SKM-1 treated with dmso at 0.1 percent for 144 hours (cell line): ENCODE measurements at regions not wholly inside any gene's neighbourhood (a gene's known extent, or its start where the extent isn't known, plus 50 kb on each side); places are given as distances from the start of the nearest gene placed in this dataset.
"Not testable (repeated sequence)": the region's sequence is repeated elsewhere in the genome, so short reads cannot be mapped to it uniquely, and the experiment has no call there.

Experiments used
- DNase-seq: peaks from one replicate; lab custom pipeline; 2025; ENCODE audit not compliant: unreplicated experiment; lab: John Stamatoyannopoulos, UW

DNA sequence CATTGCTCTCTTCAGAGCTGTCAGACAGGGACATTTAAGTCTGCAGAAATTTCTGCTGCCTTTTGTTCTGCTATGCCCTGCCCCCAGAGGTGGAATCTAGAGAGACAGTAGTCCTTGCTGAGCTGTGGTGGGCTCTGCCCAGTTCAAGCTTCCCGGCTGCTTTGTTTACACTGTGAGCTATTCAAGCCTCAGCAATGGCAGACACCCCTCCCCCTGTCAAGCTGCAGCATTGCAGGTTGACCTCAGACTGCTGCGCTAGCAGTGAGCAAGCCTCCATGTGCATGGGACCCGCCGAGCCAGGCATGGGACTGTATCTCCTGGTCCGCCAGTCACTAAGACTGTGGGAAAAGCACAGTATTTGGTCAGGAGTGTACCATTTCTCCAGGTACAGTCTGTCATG is 53.6 kb upstream of the MAPK10 start:
- not testable (repeated sequence) for DNase-seq

DNA sequence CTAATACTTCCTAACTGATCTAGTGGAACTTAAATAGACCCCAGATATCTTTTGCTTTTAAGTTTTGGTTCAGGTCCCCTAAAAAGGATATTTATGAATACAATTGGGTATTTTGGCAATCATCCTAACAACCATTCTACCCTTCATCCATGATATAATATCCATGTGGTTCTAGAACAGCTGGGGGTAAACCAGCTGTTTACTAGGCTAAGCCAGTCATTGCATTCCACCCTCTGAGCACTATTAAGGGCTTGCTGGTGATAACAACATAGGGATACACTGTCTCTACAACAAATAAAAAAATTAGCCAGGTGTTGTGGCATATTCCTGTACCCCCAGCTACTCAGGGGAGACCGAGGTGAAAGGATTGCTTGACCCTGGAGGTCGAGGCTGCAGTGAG is 54.8 kb upstream of the MAPK10 start:
- no peak for DNase-seq

DNA sequence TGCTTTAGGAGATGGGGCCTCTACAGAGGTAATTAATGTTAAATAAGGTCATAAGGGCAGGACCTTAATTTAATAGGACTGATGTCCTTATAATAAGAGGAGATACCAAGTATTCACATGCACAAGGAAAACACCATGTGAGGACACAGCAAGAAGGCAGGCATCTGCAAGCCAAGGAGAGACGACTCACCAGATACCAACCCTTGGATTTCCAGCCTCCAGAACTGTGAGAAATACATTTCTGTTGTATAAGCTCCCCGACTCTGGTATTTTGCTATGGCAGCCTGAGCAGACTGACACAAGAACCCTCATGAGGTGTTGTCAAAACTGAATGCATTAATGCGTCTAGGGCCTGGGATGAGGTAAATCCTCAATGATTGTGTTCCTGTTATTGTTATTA is 56.2 kb upstream of the MAPK10 start:
- no peak for DNase-seq

DNA sequence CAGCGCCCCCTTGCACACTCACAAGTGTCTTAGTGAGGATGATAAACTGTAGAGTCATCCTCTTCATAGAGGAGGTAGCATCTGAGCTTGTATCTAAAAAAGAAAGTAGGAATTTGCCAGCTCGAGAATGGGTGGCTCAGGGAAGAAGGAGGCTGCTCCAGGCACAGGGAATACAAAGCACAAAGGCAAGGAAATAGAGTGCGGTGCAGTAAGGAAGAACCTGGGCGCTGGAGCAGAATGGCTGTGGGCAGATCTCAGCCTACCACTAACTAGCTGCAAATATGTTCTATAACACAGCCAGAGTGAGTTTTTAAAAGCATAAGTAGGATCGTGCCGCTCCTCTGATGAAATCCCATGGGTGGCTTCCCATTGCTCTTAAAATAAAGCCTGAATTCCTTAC is 61.6 kb upstream of the MAPK10 start:
- no peak for DNase-seq

DNA sequence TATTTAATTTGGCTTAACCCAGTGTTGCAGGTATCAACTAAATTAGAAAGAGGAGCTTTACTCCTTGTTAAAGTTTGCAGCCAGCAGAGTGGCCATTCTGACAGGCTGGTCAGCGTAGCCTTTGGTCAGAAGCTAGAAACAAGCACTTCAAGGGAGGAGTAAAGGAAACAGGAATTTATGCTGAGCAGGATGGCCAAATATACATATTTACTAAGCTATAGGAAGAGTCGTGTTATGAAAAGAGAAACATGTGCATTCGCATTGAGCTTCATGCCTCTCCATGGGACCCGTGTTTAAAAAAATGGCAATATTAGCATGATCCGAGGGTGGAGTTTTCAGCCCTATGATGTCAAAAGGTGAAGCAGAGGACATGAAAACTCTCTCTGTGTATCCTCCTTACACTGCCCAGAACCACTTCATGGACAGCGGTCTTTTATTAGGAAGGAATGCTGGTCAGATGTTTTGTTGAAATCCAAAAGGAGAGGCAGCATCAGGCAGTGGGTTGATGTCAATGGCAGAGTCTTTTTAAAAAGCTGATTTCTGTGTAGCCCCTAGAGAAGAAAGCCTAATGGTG is 71.8 kb upstream of the MAPK10 start:
- DNase-seq, result no peak

DNA sequence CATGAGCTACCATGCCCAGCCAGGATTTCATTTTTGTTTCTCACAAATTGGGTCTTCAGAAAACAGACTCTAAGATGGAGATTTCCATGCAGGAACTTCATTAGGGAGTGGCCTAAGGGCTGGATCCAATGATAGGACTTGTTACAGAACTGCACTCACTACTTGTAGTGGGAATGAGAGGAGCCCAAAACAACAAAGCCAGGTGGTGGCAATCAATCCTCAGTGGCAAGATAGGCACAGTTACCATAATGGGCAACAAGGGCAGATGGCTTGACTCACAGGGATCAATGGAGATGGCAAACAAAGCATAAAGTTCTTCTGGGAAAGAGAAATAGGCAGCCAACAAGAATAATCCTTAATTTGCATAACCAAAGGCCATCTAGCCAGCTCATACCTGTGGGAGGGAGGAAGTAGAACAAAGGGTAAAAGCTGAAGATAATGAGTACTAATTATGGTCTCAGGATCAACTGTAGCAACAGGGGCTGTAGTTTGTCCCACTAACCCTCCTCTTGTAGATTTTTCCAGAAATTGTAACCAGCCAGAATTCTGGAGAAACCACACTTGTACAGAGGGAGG is 72.8 kb upstream of the MAPK10 start:
- DNase-seq, result no peak

DNA sequence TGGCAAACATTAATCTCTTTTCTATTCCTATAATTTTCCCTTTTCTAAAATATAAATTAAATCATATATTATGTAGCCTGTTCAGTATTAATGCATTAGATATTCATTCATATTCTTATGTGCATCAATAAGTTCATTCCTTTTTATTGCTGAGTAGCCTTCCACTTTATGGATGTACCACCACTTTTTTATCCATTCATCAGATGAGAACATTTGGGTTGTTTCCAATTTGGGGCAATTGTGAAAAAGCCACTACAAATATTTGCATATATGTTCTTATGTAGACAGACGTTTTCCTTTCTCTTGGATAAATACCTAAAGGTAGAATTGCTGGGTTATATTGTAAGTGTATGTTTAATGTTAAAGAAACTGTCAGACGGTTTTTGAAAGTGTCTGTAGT is 79.4 kb upstream of the MAPK10 start:
- no peak for DNase-seq

DNA sequence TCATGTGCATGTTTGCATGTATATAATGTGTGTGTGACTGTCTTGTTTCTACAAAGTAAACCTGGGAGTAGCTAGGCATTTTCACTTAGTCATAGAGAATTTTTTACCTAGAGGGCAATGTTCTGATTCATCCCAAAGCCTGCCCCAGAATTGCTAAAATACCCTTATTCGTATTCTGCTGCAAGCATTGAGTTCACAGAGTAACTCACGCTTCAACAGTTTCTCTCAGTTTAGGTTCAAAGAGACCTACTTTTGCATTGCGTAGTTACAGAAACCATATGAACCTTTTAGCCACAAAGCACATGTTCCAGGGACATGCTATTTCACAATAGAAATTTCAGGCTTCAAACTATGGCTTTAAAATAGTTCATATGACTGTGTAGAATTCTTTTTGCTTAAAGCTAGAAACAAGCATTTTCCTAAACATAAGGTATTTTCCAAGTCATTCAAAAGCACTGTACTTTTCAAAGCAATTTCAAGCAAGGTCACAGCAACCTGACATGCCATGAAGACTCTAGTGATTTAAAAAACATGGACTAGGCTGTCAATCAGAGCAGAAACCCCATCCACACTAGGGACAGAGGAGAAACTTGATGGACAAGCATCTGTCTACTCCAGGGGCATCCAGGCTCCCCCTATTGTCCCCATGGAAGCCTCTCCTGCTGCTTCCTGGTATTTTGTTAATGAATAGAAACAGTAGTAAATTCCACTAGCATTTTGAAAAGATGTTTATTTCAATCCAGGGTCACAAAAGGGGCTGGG is 81.5 kb upstream of the MAPK10 start:
- peak; percentile 13 for DNase-seq

DNA sequence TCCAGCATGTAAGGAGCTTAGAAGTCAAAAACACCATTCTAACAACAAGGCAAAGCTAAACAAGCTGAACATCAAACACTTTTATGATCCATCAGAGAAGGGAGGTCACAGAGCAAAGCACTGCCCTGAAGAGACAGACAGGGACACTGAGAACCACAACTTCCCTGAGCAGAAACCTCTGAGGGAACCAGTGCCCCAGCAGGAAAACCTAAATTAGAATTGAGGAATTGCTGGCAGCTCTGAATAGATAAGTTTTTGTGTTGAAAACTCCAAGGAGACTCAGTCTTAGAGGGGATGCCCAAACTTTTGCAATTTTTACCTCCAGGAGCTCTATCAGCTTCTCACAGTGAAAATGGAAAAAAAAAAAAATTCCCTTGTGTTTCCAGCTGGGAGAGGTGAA is 83.0 kb upstream of the MAPK10 start:
- peak; percentile 27 for DNase-seq

DNA sequence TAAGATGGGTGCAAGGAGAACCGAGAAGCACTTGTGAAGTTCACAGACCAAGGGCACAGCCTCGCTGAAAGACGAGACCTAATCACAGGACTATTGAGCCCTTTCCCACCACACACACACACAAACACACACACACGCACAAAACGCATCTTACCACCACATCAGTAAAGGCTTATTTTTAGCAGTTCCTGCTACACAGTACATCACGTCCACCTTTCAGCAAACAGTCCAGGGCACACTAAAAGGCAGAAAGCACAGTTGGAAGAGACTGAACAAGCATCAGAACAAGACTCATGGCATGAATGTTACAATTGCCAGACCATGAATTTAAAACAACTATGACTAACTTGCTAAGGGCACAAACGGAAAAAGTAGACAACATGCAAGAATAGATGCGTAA is 83.6 kb upstream of the MAPK10 start:
- DNase-seq, result no peak

DNA sequence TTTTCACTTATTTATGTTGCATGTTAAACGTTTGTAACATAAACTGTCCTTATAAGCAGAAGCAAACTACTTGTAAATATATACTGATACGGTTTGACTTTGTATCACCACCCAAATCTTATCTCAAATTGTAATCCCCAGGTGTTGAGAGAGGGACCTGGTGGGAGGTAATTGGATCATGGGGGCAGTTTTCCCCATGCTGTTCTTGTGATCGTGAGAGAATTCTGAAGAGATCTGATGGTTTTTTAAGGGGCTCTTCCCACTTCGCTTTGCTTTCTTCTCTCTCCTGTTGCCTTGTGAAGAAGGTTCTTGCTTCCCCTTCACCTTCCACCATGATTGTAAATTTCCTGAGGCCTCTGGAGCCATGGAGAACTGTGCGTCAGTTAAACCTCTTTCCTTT is 87.1 kb upstream of the MAPK10 start:
- no peak for DNase-seq

DNA sequence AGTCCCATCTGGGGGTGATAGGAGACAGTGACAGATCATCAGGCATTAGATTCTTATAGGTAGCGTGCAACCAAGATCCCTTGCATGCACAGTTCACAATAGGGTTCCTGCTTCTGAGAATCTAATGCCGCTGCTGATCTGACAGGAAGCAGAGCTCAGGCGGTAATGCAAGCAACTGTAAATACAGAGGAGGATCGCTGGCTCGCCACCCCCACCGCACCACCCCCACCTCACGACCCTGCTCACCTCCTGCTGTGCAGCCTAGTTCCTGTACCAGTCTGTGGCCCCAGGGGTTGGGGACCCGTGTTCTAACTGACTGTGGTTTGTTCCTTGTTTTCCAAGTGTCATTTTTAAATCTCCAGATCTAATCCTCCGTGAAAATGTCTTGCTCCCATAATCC is 89.0 kb upstream of the MAPK10 start:
- DNase-seq, result no peak

DNA sequence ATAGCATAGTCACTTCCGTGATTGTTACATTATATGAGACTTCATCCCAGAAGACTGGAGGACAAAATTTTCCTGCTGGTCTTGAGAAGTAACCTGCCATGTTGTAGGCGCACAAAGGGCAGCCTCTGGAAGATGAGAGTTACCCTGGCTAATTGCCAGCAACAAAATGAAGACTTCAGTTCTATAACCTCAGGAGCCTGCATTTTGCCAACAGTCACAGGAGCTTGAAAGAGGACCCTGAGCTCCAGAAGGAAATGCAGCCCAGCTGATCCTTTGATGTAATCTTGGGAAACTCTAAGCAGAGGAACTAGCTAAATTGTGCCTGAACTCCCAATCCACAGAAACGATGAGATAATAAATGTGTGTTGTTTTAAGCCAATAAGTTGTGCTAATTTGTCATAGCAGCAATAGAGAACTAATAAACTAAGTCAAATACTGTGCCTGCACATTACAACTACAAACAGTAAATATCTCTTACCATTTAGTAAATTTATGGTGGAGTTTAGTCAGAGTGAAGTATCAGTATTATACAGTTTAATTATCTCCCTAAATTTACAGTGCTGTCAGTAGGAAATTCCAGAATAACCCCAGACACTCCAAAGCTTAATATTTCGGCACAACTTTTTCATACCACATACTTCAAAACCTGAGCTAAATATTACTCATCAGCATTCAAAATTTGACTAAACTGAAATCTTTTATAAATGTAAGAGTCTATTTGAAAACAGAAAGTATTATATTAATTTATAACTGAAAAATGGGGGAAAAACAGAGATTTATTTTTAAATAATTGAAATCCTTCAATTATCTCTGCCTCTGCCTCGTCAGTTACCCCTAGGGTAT is 90.1 kb upstream of the MAPK10 start:
- no peak for DNase-seq

DNA sequence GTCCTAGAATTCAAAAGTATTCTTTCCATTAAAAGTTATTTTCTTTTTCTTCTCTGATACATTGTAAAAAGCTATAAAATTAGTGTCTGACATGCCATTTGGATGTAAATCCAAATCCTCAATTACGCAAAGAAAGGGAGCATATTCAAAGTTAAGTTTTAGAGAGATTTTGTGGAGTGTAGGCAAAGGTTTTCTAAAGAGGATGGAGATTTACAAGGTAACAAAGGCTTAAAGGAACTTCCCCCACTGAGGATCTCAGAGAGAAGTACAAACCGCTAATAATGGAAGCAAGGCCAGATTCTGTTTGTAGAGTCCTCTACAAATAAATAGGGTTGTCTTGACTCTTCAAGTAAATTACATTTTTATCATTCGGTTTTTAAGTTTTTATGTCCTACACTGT is 91.0 kb upstream of the MAPK10 start:
- DNase-seq, result no peak

DNA sequence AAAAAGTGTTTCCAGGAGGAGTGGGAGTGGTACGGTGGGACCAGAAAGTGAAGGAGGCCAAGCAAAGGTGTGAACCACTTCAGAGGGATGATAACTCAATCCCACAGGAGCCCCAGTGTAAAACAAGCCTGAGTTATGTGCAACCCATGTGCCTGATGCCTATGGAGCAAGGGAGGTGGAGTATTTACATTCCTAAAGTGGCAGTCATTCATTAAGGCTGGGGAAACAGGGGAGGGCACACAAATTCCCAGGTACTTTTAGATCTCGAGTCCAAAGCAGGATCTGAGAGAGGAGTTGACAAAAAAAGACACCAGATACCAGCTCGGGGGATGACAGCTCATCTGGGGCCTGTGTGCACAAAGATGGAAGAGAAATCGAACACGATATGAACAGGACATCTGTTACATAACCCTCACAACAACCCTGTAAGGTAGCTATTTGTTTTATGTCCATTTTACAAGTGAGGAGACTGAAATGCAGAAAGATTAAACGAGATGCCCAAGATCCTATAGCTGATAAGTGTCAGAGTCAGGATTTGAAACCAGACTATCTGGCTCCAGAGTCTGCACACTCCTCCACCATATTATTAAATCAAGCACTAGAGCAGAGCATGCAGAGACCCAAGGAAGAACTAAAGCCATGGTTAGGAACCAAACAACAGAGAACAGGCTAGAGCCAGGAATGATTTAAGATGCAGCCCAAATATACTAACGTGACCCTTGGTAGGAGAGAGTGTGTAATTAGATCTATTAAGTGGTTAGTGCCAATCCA is 91.9 kb upstream of the MAPK10 start:
- DNase-seq, result no peak

DNA sequence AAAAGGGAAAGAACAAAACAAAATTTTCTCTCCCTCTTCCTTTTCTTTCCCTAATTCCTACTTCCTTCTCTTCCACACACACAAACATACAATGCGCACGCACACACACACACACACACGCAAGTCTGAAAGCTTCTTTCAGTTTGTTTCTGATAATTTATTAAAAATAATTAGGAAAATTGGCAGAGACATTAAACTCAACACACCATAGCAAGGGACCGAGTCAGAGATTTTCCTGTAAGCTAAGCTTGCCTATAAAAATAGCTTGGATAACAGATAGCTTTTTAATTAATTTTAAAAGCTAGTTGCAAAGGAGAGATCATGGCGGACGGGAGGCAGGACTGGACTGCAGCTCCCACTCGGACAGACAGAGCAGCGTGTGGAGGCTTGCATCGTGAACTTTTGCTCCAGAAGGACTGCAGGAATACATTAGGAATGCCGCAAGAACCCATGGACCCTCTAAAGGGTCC is 92.6 kb upstream of the MAPK10 start:
- DNase-seq, result no peak

DNA sequence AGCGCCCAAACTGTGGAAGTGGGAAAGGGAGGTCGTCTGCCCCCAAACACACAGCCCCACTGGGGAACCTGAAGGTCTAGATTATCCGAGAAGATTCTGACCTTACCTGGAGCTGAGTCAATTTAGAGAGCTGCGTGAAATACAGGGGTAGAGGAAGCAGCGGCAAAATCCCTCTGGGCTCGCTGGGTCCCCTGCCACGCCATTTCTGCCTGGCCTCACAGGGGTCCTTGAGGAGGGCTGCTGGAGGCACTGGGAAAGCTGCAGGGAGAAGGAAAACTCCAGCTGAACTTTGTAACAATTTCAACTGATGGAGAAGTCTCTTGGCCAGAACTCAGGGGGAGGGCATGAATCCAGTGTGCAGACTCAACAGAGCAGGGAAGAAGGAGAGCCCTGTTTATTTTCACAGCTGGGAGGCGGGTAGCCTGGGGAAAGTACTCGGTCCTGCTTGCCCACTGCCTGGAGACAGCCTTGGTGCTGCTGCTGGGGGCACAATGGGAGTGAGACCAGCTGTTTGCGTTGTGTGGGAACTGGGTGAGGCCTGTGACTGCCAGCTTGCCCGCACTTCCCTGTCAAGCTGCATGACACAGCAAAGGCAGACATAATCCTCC is 93.2 kb upstream of the MAPK10 start:
- no peak for DNase-seq

DNA sequence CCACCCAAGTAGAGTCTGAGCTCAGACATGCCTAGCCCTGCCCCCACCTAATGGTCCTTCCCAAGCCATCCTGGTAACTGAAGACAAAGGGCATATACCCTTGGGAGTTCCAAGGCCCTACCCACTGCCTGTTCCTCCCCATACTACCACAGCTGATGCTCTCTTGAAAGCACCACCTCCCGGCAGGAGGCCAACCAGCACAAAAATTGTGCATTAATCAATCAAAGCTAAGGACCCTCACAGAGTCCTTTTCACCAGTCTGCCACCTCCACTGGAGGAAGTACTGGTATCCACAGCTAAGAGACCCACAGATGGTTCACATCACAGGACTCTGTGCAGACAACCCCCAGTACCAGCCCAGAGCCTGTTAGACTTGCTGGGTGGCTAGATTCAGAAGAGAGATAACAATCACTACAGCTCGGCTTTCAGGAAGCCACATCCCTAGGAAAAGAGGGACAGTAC is 93.8 kb upstream of the MAPK10 start:
- DNase-seq, result not testable (repeated sequence)

DNA sequence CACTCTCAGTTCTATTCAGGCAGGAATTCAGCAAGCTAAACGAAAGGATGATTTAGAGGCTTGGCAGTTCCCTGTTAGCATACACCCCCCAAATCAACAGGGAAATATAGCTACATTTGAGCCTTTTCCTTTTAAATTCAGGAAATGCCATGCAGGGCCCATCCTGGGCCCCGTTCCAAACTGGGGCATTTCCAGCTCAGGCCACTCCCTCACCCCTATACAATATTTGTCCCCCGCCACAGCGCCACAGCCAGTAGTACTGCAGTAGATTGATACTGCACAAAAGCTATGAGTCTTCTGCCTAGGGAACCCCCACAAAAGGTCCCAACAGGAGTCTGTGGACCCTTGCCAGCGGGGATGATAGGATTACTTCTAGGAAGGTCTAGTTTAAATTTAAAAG is 102.0 kb upstream of the MAPK10 start:
- DNase-seq, result no peak

DNA sequence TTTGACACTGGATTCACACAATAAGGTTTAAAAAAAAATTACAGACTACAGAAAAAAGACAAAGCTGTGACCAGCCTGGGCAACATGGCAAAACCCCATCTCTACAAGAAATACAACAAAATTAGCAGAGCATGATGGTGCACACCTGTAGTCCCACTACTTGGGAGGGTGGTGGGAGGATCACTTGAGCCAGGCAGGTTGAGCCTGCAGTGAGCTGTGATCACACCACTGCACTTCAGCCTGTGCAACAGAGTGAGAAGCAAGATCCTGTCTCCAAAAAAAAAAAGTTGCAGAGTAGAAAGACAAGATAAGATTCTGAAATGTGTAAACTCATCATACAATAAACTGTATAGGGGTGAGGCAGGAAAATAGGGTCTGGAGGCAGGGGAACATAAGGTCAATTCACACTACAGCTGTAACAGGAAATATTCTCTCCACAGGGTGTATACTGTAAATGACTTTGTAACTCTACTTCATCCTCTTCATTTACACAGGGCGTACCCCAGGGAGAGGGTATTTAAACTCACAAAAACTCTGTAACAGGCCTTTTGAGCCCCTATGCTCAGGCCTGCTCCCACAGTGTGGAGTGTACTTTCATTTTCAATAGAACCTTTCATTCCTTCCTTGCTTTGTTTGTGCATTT is 112.6 kb upstream of the MAPK10 start:
- DNase-seq, result no peak
